Liver (tissue), 8 donors: ENCODE measurements at regions not wholly inside any gene's neighbourhood (a gene's known extent, or its start where the extent isn't known, plus 50 kb on each side); places are given as distances from the start of the nearest gene placed in this dataset.

Experiments used
- DNase-seq: peaks from one replicate; pipeline ENCODE4 v3.0.0-alpha.2; 2017; ENCODE audit warnings: low spot score
- H3K27ac ChIP-seq, 2 donors: one replicate each; pipeline ENCODE4 v1.7.0; 2013; ENCODE audit warnings: inconsistent platforms in 2 of 2, low read length in 2 of 2, control low read depth in 1 of 2, low read depth in 1 of 2, mild to moderate bottlenecking in 1 of 2
- H3K27me3 ChIP-seq, 4 donors: one replicate each; pipeline versions ENCODE4 v1.6.1 to v1.7.0; 2013; ENCODE audit warnings: low read length in 3 of 4, inconsistent platforms in 1 of 4, mild to moderate bottlenecking in 1 of 4, moderate library complexity in 1 of 4; ENCODE audit not compliant: control insufficient read depth in 4 of 4, insufficient read depth in 4 of 4
- H3K36me3 ChIP-seq, 4 donors: one replicate each; pipeline versions ENCODE4 v1.6.1 to v1.7.0; 2013; ENCODE audit warnings: low read length in 3 of 4, mild to moderate bottlenecking in 3 of 4, low read depth in 1 of 4, moderate library complexity in 1 of 4; ENCODE audit not compliant: control insufficient read depth in 4 of 4, insufficient read depth in 3 of 4
- H3K4me1 ChIP-seq, 4 donors: one replicate each; pipeline versions ENCODE4 v1.6.1 to v1.7.0; 2013; ENCODE audit warnings: low read length in 3 of 4, mild to moderate bottlenecking in 3 of 4, moderate library complexity in 1 of 4; ENCODE audit not compliant: control insufficient read depth in 4 of 4, insufficient read depth in 4 of 4
- H3K4me3 ChIP-seq, 3 donors: one replicate each; pipeline versions ENCODE4 v1.6.1 to v1.7.0; 2013; ENCODE audit warnings: low read length in 3 of 3, control low read depth in 1 of 3, low read depth in 1 of 3, mild to moderate bottlenecking in 1 of 3
- H3K9ac ChIP-seq, 2 donors: one replicate each; pipeline ENCODE4 v1.7.0; 2013; ENCODE audit warnings: low read length in 2 of 2, mild to moderate bottlenecking in 2 of 2, moderate library complexity in 2 of 2, control low read depth in 1 of 2, low read depth in 1 of 2
- H3K9me3 ChIP-seq, 4 donors: one replicate each; pipeline versions ENCODE4 v1.6.1 to v1.7.0; 2013; ENCODE audit warnings: low read length in 3 of 4; ENCODE audit not compliant: control insufficient read depth in 4 of 4
- ATF3 ChIP-seq: IDR thresholded peaks from 2 replicates; pipeline ENCODE4 v1.6.1; 2016; ENCODE audit warnings: antibody characterized with exemption
- CTCF ChIP-seq: fragments of 150-350 bp; IDR thresholded peaks from 2 replicates; pipeline ENCODE4 v1.5.1; 2017; ENCODE audit warnings: improper control_type of control experiment, low read depth, low read length; ENCODE audit not compliant: missing input control
- EGR1 ChIP-seq, 2 donors: IDR thresholded peaks; 2 replicates each; pipeline ENCODE4 v1.6.1; 2016 to 2018; ENCODE audit warnings: antibody characterized with exemption in 2 of 2, low read depth in 2 of 2
- FOXA1 ChIP-seq: IDR thresholded peaks from 2 replicates; pipeline ENCODE4 v1.6.1; 2016; ENCODE audit warnings: antibody characterized with exemption
- FOXA2 ChIP-seq: IDR thresholded peaks from 2 replicates; pipeline ENCODE4 v1.6.1; 2016; ENCODE audit warnings: antibody characterized with exemption
- GABPA ChIP-seq, 2 donors: IDR thresholded peaks in 1 of 2; conservative IDR thresholded peaks in 1 of 2; 2 replicates each; pipeline ENCODE4 v1.6.1; 2016; ENCODE audit warnings: antibody characterized with exemption in 2 of 2, mild to moderate bottlenecking in 1 of 2, moderate library complexity in 1 of 2
- HNF4A ChIP-seq, 2 donors: conservative IDR thresholded peaks; 2 replicates each; pipeline ENCODE4 v1.6.1; 2016; ENCODE audit warnings: antibody characterized with exemption in 2 of 2, mild to moderate bottlenecking in 2 of 2
- HNF4G ChIP-seq: IDR thresholded peaks from 2 replicates; pipeline ENCODE4 v1.6.1; 2016; ENCODE audit warnings: antibody characterized with exemption
- JUND ChIP-seq, 2 donors: IDR thresholded peaks; 2 replicates each; pipeline ENCODE4 v1.6.1; 2016; ENCODE audit warnings: antibody characterized with exemption in 2 of 2
- MAX ChIP-seq: IDR thresholded peaks from 2 replicates; pipeline ENCODE4 v1.6.1; 2016; ENCODE audit warnings: antibody characterized with exemption
- NR2F2 ChIP-seq: IDR thresholded peaks from 2 replicates; pipeline ENCODE4 v1.6.1; 2016; ENCODE audit warnings: antibody characterized with exemption
- RAD21 ChIP-seq, 2 donors: IDR thresholded peaks; 2 replicates each; pipeline ENCODE4 v1.6.1; 2016; ENCODE audit warnings: antibody characterized with exemption in 2 of 2, mild to moderate bottlenecking in 2 of 2
- REST ChIP-seq: IDR thresholded peaks from 2 replicates; pipeline ENCODE4 v1.6.1; 2016; ENCODE audit warnings: antibody characterized with exemption, mild to moderate bottlenecking
- RXRA ChIP-seq, 2 donors: IDR thresholded peaks; 2 replicates each; pipeline ENCODE4 v1.6.1; 2017 to 2018; ENCODE audit warnings: antibody characterized with exemption in 2 of 2, mild to moderate bottlenecking in 1 of 2
- SP1 ChIP-seq: IDR thresholded peaks from 2 replicates; pipeline ENCODE4 v1.6.1; 2018; ENCODE audit warnings: antibody characterized with exemption, mild to moderate bottlenecking
- TAF1 ChIP-seq: conservative IDR thresholded peaks from 2 replicates; pipeline ENCODE4 v1.6.1; 2016; ENCODE audit warnings: antibody characterized with exemption, mild to moderate bottlenecking
- YY1 ChIP-seq: IDR thresholded peaks from 2 replicates; pipeline ENCODE4 v1.6.1; 2016; ENCODE audit warnings: antibody characterized with exemption, mild to moderate bottlenecking
- ZBTB33 ChIP-seq: IDR thresholded peaks from 2 replicates; pipeline ENCODE4 v1.6.1; 2016; ENCODE audit warnings: antibody characterized with exemption
- WGBS: extraction: QIAGEN DNeasy Blood & Tissue Kit; methylation state at CpG from one replicate; pipeline ENCODE4 v1.1.7; 2013; 5-methylcytosine and 5-hydroxymethylcytosine counted together
- donor health status: healthy.
- donor health status: healthy.
- donor health status: healthy.
- donor health status: healthy.
- donor health status: healthy.

GRCh38 chr6:41445261-41445660, 100.9 kb upstream of the FOXP4 start:
- no peak for DNase-seq
- H3K4me1 ChIP-seq: peaks cover 0 to 12% (median 10%) of the 10 kb centered on the region in 4 donors
- H3K27me3 ChIP-seq: no peaks in the 10 kb centered on the region
- no peaks in the 10 kb centered on the region for H3K9me3 ChIP-seq
- no peak overlapping the region for H3K27ac ChIP-seq
- H3K36me3 ChIP-seq: no peaks in the 10 kb centered on the region
- no peak for TF ChIP-seq FOXA2
- TF ChIP-seq NR2F2: no peak
- no peak for TF ChIP-seq GABPA (IDR thresholded peaks at IDR 0.05 in 1 of 2, conservative IDR thresholded peaks at IDR 0.05 in 1 of 2)
- TF ChIP-seq CTCF: no peak
- no peak for TF ChIP-seq YY1
- no peak for TF ChIP-seq JUND (IDR thresholded peaks at IDR 0.05)
- TF ChIP-seq ATF3: no peak
- no peak for TF ChIP-seq RXRA (IDR thresholded peaks at IDR 0.05)
- no peak overlapping the region for H3K4me3 ChIP-seq
- H3K9ac ChIP-seq: no peak overlapping the region
- WGBS: 78% methylated on average over 11 of the region's 11 CpGs

- TF ChIP-seq FOXA1 (no peak), EGR1 (IDR thresholded peaks at IDR 0.05; ENCODE audit: low read depth in 2 of 2) (no peak)
- no peak for DNase-seq
- no peaks in the 10 kb centered on the region for H3K36me3 ChIP-seq
- 94% methylated on average over 4 of the region's 4 CpGs for WGBS
- H3K27ac ChIP-seq: no peak overlapping the region
- H3K4me3 ChIP-seq: no peak overlapping the region
- peaks cover 0 to 16% (median 10%) of the 10 kb centered on the region in 4 donors for H3K4me1 ChIP-seq
- no peaks in the 10 kb centered on the region for H3K27me3 ChIP-seq
- no peaks in the 10 kb centered on the region for H3K9me3 ChIP-seq
- H3K9ac ChIP-seq: no peak overlapping the region
Measured at GRCh38 chr6:41446132-41446531, 100.0 kb upstream of the FOXP4 start.

- Histone ChIP-seq H3K9me3 (no peaks in the 10 kb centered on the region), H3K27ac (no peak overlapping the region), H3K4me1 (peaks cover 0 to 16% (median 10%) of the 10 kb centered on the region in 4 donors), H3K9ac (no peak overlapping the region), H3K4me3 (no peak overlapping the region), H3K27me3 (no peaks in the 10 kb centered on the region), H3K36me3 (no peaks in the 10 kb centered on the region)
- WGBS: 91% methylated on average over 8 of the region's 8 CpGs
- DNase-seq: no peak
- TF ChIP-seq FOXA2 (no peak), RXRA (IDR thresholded peaks at IDR 0.05) (no peak), SP1 (no peak), CTCF (no peak), FOXA1 (no peak), REST (no peak), MAX (no peak), HNF4G (no peak), RAD21 (IDR thresholded peaks at IDR 0.05) (no peak), JUND (IDR thresholded peaks at IDR 0.05) (no peak), ZBTB33 (no peak), HNF4A (conservative IDR thresholded peaks at IDR 0.05) (no peak), YY1 (no peak), TAF1 (no peak), EGR1 (IDR thresholded peaks at IDR 0.05; ENCODE audit: low read depth in 2 of 2) (no peak)
Measured at GRCh38 chr6:41446907-41447545, 99.2 kb upstream of the FOXP4 start.
